NCI-H460 (cell line): ENCODE measurements at regions not wholly inside any gene's neighbourhood (a gene's known extent, or its start where the extent isn't known, plus 50 kb on each side); places are given as distances from the start of the nearest gene placed in this dataset.
A peak's percentile ranks its signal among the peaks of the same experiment; 100 is the strongest.

ENCODE experiments used
- DNase-seq: peaks from one replicate; pipeline ENCODE4 v3.0.0-alpha.2; 2016; ENCODE audit warnings: low read depth; ENCODE audit errors: extremely low read depth

DNA sequence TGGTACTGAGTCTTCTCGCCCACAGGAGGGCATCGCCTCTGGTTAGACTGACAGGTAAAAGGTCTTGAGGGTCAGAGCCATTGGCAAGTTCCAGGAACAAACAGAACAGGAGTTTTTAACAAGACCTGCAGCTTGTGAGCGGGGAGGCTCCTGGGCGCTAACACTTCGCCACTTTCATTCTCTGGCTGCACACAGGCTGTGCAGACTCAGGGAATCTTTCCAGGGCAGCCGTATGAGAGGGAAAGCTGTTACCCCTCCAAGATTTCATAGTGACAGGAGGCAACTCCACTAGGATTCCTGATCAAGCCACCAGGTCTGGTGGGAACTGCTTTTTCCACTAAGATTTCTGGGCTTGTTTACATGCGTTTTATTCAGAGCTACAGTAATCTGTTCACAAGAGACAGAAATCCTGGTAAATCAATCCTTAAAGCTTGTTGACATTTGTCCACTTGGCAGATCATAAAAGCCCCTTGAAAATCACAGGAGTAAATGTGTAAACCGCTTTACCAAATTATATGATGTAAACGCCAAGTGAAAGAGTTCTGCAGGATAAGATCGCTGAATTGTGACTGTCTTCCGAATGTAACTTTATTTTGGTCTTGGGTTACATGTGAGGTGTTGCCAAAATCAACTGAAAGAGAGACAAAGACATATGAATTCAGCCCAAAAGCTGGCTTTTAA lies 190.6 kb downstream of the MZT1 start:
- DNase-seq = no peak

DNA sequence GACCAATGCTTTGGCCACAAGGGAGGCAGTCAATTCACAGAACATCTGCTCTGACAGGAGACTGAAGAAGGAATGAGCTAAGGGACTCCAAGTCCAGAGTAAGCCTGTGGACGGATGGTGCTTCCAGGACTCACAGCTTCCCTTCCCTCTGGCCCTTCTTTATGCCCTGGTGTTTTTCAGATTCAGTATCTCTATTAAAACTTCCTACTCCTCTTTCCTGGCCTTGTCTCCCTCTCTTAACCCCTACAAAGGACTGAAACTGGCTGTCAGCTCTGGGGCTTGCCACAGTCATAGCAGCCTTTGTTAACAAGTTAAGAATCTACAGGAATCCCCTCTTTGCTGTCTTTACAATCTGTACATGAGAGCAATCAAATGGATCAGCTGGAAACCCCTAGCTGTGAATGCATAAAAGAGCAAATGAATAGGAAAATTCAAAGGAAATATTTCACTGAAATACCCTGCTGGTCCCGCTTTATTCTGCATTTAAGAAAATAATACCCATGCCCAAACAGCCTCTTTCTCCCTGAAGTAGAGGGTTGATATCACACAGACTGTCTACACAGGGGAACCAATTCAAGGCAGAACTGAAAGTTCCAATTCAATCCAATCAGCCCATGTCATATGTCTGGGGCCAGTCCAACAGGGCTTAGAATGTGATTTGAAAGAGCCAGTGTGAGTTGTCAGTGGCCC lies 192.3 kb downstream of the MZT1 start:
- DNase-seq = no peak

DNA sequence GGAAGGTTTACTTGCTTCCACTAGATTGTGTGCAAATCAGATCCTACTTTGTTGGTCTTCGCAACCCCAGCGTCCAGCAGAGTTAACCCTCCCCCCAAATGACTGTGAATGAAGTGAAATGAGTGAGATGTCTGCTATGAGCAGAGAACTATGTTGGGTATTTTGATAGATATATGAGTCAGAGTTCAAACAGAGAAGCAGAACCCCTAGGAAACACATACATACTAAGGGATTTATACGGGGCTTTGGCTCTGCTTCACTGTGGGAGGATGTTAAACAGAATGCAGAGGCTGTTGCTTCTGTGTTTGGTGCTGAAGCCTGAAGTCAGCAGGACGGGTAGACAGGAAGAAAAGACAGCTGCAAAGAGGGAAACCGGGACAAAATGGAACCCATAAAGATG lies 197.0 kb downstream of the MZT1 start:
- no peak for DNase-seq

DNA sequence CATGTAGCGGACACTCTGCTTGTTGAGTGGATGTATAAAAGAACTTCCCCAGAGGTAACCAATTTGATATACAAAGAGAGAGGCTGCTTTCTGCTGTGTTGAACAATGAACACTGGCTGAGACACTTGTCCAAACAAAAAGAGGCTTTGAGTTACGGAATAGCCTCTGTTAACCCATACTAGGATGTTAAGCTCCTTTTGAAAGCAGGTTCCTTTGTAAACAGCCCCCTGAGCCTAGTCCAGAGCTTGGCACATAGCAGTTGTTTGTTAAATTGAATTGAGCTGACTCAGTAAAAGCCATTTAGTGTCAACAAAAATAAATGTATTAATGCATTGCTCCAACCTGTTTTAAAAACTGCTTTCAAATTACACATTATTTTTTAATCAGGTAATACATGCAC lies 200.1 kb downstream of the MZT1 start:
- DNase-seq = no peak

DNA sequence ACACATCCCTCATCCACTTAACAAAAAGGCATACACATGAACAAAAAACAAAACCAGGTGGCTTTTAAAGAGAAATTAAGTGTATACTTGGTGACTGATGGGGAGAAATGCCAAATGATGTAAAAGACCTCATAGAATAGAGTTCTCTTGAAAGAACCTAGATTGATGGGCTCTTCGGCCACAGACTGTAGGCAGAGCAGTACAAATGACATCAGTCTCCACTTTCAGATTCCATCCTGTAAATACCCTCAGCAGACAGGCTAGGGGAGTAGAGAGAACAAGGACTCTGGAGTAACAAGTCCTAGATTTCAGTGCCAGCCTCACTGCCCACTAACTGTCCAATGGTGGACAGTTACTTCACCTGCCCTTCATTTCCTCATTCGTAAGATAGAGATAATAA lies 203.8 kb downstream of the MZT1 start:
- no peak for DNase-seq

DNA sequence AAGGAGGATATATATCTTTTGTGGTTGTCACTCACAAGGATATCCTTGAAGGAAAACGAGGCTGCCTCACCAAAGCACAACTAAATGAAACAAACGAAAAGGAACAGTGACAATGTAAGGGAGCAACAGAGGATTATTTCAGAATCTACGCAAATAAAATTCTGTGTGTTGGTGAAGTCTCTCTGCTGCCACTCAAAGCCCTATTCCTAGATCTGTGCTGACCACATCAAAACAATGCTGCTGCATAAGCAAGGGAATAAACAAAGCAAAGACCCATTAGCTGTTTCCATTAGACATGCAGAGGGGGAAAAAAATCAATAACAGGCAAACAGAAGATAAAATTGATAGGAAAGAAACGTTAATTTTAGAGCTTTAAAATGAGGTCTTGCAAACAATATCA lies 204.4 kb downstream of the MZT1 start:
- DNase-seq = no peak

DNA sequence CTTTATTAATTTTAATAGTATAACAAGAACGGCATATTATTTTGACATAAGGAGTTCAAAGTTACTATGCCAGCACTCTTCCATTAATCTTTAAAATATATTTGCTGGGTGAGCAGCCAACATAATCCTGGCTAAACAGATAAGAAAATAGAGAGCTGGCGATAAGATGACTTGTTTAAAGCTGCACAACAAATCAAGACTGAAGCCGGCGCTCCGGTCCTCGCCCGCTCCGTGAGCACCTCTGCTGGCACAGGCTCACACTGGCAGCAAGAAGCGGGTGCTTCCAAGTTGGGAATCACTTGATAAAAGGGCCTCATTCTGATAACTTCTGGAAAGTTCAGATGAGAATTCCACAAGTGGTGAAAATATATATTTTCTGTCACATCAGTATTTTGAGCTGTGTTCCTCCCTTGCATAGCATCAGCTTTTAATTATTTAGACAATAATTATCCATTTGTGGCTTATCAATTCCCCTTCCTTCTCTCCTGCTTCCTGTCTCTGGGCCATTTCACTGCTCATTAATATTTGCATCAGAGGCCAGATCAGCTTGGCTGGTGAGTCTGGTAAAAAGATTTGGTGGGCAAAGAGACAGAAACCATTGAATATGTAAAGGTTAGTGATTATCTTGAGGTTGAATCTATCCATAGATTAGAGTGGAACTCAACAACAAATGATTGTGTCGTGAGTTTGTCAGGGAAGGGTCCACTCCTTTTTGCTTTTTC lies 205.3 kb downstream of the MZT1 start:
- no peak for DNase-seq

DNA sequence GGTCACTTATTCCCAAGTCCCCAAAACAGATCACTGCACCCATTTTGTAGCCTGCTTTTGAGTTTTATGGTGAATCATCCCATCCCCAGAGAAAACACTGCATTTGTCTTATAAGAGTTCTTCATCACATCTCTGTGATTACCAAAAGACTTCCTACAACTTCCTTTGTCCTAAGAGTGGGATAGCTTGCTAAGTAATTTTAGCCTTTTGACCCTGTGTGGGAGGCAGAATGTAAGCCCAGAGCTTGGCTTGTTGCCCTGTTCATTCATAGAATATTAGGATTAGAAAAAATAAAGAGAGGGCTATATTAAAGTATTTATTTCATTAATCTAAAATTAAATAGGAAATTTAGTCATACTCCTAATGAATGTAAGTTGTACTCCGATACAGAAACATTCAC lies 213.3 kb downstream of the MZT1 start:
- DNase-seq = no peak

DNA sequence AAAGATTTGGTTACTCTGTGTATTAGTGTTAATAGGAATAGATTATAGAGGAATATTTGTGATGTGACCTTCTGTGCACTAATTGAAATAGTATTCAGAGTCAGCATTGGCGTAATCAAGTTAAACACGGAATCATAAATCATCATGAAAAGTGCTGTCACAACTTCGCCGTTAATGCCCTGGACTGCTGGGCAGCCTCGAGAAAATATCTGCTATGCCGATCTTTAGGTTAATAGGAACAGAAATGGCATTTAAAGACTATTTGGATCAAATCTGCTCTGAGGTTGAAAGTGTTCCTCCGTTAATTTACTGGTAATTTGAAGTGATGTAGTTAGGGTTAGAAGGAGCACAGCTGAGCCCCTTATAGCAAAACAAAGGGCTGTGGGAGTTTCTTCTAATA lies 219.0 kb downstream of the MZT1 start:
- DNase-seq = no peak

DNA sequence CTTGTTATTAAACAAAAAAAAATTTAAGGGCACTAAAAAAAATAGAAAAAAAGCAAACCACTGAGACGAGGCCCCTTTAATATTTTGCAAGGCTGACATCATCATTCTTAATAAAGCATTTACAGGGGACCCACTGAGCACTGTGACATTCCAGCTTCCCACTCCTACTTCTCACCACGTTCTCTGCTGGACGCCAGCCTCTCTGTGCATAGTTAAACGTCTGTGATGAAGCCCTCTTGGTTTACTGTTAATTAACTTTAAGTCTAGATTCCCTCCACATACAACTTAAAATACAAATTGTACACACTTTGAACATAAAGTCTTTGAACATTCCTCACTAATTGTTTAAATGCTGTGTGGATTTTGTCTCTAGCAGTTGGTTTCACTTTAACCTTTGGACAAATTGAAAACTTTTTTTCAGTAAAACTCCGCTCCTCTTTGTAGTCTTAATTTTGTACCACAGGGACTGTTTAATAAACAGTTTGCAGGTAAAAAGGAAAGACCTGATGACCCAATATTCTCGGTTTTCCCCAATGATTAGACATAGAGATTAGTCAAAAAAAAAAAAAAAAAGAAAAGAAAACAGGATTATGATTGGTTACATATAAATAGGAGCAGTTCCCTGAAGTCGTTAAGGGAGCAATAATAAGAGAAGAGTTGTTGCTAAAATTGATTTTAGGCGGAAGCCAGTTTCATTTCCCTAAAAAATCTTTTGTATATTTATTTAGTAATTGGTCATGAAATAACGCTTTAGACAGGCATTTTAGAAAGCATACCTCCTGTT lies 219.8 kb downstream of the MZT1 start:
- peak; percentile 19 for DNase-seq

DNA sequence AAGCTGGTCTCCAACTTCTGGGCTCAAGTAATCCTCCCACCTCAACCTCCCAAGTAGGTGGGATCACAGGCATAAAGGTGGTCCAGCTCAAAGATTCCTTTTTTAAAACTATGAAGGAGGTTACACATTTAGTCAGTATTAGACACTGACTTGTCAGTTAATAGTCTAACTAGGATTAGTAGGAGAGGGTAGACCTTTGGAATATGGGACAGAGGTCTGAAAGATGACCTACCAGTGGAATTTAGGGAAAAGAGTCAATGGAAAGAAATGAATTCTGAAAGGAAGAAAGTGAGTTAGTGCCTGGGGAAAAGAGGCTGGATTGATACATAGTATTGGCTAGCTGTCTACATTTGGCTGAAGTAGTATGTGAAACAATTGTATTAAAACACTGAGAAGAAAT lies 220.7 kb downstream of the MZT1 start:
- no peak for DNase-seq

DNA sequence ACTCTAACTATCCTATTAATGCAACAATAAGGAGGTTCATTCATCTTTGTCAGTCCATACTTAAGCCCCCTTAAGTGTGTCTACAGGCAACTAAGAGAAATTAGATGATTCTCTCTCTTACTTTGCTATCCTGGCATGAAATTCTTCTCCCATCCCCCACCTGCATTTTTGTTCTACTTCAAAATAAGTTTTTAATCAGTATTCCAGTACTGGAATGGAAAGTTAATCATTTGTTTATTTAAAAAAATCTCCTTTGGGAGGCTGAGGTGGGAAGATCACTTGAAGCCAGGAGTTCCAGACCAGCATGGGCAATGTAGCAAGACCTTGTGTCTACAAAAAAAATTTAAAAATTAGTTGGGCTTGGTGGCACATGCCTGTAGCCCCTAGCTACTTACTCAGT lies 222.1 kb downstream of the MZT1 start:
- no peak for DNase-seq

DNA sequence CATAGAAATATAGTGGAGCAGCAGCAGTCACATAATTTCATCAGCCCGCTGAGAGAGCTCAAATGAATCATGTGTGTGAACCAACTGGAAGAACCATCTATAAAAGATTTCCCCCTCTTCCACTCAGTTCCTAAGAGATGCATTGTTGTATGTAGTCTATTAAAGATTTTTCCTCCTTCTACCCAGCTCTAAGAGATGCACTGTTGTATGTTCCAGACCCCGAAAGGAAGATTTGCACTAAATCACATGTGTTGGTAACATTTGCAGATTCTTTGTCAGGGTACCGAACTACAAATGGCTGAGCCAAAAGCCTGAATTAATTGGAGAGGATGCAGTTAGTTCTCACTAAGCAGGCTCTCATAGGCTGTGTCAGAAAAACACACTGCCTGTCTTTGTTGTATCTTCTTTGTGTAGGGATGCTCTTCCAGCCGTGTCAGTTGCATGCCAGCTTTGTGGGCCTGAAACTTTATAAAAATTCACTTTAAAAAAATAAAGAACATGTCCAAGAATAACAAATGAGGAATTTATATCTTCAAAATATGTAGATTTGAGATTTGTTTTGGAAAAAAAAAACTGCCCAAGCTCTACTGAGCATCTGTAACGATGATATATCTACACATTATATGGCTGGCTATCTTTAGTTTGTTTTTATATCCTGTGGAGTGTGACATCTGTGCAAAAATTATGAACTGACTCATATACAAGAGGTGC lies 223.1 kb downstream of the MZT1 start:
- no peak for DNase-seq

DNA sequence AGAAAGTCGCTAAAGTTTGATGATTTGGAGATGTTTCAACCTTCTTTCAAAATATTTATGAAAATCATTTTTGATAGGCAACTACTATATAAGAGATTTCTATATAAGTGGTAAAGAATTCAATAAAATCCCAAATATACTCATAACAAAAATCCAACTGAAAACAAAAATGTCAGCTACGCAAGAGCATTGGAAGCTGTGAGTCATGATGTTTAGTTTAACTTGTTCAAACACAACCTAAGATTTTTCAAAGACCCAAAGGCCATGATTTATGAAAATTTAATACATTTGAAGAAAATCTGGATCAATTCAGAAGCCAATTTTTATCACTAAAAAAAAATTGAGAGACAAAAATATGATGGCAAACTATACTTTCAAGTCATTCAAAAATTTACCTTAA lies 226.6 kb downstream of the MZT1 start:
- DNase-seq = no peak

DNA sequence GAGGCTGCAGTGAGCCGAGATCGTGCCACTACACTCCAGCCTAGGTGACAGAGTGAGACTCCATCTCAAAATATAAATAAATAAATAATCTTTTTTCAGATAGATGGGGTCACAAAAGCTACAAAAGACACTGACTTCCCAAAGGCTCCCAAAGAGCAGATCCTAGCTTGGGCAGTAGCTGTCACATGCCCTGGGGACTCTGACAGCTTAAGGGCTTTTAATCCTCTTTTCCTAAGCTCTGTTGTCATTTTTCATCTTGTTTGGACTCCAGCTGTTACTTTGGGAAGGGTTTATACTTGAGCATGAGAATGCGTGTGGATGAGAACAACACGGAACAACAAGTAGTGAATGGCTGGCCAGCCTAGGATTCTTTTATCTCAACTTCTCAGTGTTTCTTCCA lies 231.7 kb downstream of the MZT1 start:
- no peak for DNase-seq

DNA sequence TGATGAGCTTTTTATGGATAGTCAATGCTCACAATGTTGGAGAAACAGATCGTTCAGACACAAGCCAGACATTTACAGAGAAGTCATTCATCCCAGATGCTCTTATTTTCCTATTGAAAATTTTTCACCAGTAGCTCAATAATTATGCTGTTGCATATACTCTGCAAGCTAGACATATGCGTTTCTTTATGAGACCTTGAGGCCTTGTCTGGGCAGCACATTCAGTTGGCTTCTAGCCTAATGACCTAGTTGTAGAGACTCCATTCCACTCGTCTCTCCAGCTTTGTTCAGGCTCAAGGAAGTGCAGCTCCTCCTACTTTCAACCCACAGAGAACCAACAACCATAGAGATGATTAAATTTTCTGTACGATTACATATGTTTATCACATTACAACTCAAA lies 237.7 kb downstream of the MZT1 start:
- no peak for DNase-seq

DNA sequence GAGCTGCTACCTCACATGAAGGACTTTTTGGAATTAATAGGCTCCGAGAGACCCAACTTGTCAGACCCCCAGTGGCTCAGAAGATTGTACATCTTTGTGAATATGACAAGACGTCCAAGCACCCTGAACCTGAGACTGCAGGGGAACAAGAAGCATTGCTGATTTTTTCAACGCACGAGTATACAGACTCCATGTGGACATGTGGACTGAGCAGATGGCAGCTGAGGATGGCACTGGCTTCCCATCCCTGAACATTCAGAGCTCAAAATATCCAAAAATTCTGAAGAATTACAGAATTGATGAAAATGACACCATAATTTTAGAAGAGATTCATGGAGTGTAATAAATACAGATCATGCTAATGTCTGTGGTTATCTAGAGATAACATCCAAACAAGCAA lies 254.1 kb downstream of the MZT1 start:
- DNase-seq = no peak

DNA sequence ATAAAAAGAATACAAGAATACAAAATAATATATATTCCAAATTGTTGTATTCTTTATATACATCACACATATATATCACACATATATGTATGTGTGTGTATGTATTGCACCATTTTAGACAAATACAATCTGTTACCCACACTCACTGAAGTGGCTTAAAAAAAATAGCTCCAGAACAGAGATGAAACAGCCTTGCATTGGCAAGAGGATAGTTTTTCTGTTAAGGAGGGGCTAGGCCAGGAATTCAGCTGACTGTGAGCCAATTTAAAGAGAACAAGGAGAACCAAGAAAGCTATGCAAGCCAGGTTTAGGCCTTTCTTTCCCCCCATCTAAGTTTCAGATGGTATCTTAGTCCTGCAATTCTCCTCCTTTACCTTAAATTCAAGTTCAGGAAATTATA lies 257.5 kb downstream of the MZT1 start:
- no peak for DNase-seq

DNA sequence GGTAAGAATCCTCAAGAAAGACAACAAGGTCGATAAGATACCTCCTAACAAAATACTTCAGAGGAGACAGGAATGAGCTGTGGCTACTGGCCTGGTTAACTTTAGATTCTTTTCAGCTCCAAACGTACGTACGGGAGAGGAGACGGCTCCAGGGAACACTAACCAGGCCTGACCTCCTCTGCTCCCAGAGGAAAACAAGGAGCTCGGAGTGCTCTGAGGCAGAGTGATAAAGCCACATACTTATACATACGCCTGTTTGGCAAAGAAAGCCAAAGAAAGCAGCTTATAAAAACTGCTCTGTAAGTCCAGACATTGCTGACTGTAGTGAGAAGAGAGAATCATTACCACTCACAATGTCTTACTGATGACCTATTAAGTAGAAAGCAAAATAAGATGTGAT lies 263.9 kb downstream of the MZT1 start:
- DNase-seq = no peak

DNA sequence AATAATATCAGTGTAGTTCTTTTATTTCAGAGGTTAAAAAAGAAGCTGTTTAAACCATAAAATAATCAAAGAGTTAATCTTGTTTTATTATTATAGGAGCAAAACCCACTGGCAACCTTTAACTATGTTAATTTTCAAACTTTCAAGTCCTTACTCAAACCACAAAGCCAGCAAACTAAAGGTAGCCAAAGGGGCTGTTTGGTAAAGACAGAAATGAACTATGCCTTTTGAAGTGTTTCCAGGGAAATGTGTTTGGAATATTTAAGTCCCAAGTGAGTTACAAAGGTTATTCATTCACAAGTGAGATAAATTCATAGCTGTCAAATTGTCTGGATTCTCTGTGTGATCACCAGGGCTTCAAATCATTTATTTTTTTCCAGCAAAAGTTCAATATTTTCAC lies 264.7 kb downstream of the MZT1 start:
- DNase-seq = no peak

DNA sequence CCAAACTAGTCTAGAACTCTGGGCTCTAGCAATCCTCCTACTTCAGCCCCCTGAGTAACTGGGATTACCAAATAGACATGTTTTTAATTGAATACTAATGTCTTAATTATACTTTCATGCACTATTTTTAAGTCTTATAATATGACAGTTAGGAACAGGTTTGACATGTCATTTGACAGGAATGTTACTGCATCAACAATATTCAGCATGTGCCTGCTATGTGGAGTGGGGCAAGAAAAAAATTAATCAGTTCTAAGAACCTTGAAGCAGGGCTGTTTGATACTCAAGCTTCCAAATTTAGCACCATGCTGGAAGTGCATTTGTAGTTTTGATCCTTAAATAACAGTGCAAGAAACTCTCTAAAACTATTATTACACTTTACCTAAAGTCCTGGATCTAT lies 265.3 kb downstream of the MZT1 start:
- no peak for DNase-seq
